Kidney (tissue), 13 donors: ENCODE measurements at regions not wholly inside any gene's neighbourhood (a gene's known extent, or its start where the extent isn't known, plus 50 kb on each side); places are given as distances from the start of the nearest gene placed in this dataset.

Experiments used
- DNase-seq, 5 donors: peaks; one replicate each; pipeline ENCODE4 v3.0.0-alpha.2; 2013 to 2020
- FAIRE-seq: peaks from 2 replicates; lab custom pipeline; 2012; peaks lifted over from hg19 to GRCh38; lab: Jason Lieb, UNC
- H3K27ac ChIP-seq, 2 donors: one replicate each; pipeline ENCODE4 v1.7.0; 2013; ENCODE audit warnings: low read depth in 2 of 2, low read length in 2 of 2, inconsistent platforms in 1 of 2
- H3K27me3 ChIP-seq: one replicate; pipeline ENCODE4 v1.7.1; 2013; ENCODE audit warnings: low read length, inconsistent platforms; ENCODE audit not compliant: control insufficient read depth, insufficient read depth
- H3K36me3 ChIP-seq, 3 donors: one replicate each; pipeline versions ENCODE4 v1.7.0 to v1.7.1; 2013; ENCODE audit warnings: low read length in 3 of 3, control low read depth in 1 of 3, inconsistent platforms in 1 of 3; ENCODE audit not compliant: insufficient read depth in 3 of 3, control insufficient read depth in 2 of 3
- H3K4me1 ChIP-seq, 3 donors: one replicate each; pipeline versions ENCODE4 v1.7.0 to v1.7.1; 2013; ENCODE audit warnings: low read length in 3 of 3, inconsistent platforms in 1 of 3, low read depth in 1 of 3; ENCODE audit not compliant: control insufficient read depth in 2 of 3, insufficient read depth in 2 of 3
- H3K4me3 ChIP-seq, 3 donors: one replicate each; pipeline versions ENCODE4 v1.7.0 to v1.8.1; 2013; ENCODE audit warnings: low read length in 3 of 3, control low read depth in 1 of 3, inconsistent platforms in 1 of 3
- H3K9ac ChIP-seq, 3 donors: one replicate each; pipeline versions ENCODE4 v1.7.0 to v1.7.1; 2013; ENCODE audit warnings: low read length in 3 of 3, control low read depth in 1 of 3, inconsistent platforms in 1 of 3
- H3K9me3 ChIP-seq, 3 donors: one replicate each; pipeline versions ENCODE4 v1.7.0 to v1.7.1; 2013; ENCODE audit warnings: low read length in 3 of 3, control low read depth in 1 of 3, inconsistent platforms in 1 of 3; ENCODE audit not compliant: control insufficient read depth in 2 of 3, insufficient read depth in 1 of 3
- CTCF ChIP-seq: IDR thresholded peaks from 3 replicates; pipeline ENCODE4 v1.5.1; 2012; ENCODE audit warnings: mild to moderate bottlenecking, moderate library complexity, borderline replicate concordance; ENCODE audit not compliant: insufficient read depth; ENCODE audit errors: extremely low read depth
- intact Hi-C: fragments of 100-400 bp; cut with DNase I; formaldehyde crosslinking; loops from one replicate; pipeline ENCODE4 v1.11.1; 2022
- donor health status: control.
- donor health status: control.
- donor health status: control.
- donor health status: control.
- donor health status: control.
- donor health status: DM: yes; HTN: yes; CAD: no.
- donor health status: Normal renal cell carcinoma (clear cell type).

DNA sequence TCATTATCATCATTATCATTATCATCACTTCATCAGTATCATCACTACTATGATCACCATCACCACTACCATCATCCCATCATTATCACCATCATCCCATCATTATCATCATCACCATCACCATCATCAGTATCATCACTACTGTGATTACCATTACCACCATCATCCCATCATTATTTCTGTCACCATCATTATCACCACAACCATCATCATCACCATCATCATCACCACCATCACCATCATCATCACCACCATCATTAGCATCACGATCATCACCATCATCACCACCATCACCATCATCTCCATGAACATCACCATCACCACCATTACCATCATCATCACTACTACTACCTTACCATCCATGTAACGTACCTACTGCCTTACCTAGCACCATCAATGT, 368.8 kb downstream of the SEC14L1 start:
- DNase-seq (no peak), FAIRE-seq (no peak)
- H3K9me3 ChIP-seq, result peaks cover 0 to 7% (median 1%) of the 10 kb centered on the region in 3 donors
- H3K27ac ChIP-seq, result no peak overlapping the region
- no peaks in the 10 kb centered on the region for H3K36me3 ChIP-seq
- no peak overlapping the region for H3K4me3 ChIP-seq
- intact Hi-C loops, result no loop called here
- H3K4me1 ChIP-seq, result no peaks in the 10 kb centered on the region
- TF ChIP-seq CTCF, result no peak
- H3K27me3 ChIP-seq, result no peaks in the 10 kb centered on the region
- H3K9ac ChIP-seq, result no peak overlapping the region

- H3K27ac ChIP-seq, result no peak overlapping the region
- peaks cover 0 to 7% (median 1%) of the 10 kb centered on the region in 3 donors for H3K9me3 ChIP-seq
- no peak overlapping the region for H3K4me3 ChIP-seq
- TF ChIP-seq CTCF, result no peak
- intact Hi-C loops, result no loop called here
- no peak overlapping the region for H3K9ac ChIP-seq
- no peaks in the 10 kb centered on the region for H3K4me1 ChIP-seq
- no peaks in the 10 kb centered on the region for H3K36me3 ChIP-seq
- H3K27me3 ChIP-seq, result no peaks in the 10 kb centered on the region
- DNase-seq (peak in 1 of 5 donors; percentile 16), FAIRE-seq (no peak)
Observed at GRCh38 chr17:77510133-77510796, 369.5 kb downstream of the SEC14L1 start.

DNA sequence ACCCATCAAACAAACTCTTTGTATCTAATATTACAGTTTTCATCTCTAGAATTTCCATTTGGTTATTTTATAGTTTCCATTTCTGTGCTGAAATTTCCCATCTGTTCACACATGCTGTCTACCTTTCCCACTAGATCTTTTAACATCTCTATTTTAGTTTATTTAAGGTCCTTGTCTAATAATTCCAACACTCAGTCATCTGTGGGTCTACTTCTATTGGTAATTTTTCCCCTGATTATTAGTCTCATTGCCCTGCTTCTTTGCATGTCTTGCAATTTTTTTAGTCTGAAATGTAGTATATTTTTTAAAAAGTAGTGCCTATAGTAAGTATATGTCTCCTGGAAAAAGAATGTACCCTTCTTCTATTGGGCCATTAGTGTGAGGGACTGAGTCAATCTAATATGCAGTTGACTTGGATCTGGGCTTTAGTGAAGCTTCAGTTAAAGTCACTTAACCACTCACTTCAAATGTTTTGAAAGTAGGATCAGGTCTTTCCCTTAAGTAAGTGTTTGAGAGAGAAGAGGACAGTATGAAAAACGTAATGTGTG, 370.8 kb downstream of the SEC14L1 start:
- TF ChIP-seq CTCF, result no peak
- Histone ChIP-seq H3K4me3 (no peak overlapping the region), H3K9ac (no peak overlapping the region), H3K4me1 (no peaks in the 10 kb centered on the region), H3K27me3 (no peaks in the 10 kb centered on the region), H3K27ac (no peak overlapping the region), H3K9me3 (peaks cover 0 to 7% (median 1%) of the 10 kb centered on the region in 3 donors), H3K36me3 (no peaks in the 10 kb centered on the region)
- DNase-seq (no peak), FAIRE-seq (no peak)
- intact Hi-C loops, result no loop called here
